ENCODE measurements at regions not wholly inside any gene's neighbourhood (a gene's known extent, or its start where the extent isn't known, plus 50 kb on each side); places are given as distances from the start of the nearest gene placed in this dataset.
A peak's percentile ranks its signal among the peaks of the same experiment; 100 is the strongest.

DNA sequence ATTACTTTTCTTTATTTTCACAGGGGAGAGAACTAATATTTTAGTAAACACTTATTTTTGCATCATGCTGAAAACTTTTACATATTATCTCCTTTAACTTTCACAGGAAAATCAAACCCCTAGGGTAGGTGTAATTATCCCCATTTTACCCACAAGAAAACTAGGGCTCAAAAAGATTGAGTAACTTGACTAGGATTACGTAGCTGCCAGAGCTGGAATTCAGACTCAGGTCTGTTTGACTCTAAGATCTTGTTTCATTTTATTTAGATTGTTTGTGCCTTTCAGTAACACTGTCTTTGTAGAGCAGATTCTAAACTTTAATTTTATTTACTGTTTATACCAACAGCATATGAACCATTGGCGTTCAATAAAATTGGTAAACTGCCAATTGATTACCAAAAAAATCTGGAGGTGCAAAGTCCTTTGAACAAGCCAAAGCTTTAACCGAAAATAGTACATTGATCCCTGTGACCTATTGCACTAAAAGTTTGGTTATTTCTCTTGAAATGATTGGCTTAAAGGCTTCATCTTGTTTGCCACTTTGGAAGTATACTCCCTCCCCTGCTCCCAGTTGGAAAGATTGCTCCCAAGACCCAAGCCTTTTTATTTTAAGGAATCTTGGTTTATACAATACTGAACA is 71.0 kb upstream of the WDR26 start:
- no peak for DNase-seq

DNA sequence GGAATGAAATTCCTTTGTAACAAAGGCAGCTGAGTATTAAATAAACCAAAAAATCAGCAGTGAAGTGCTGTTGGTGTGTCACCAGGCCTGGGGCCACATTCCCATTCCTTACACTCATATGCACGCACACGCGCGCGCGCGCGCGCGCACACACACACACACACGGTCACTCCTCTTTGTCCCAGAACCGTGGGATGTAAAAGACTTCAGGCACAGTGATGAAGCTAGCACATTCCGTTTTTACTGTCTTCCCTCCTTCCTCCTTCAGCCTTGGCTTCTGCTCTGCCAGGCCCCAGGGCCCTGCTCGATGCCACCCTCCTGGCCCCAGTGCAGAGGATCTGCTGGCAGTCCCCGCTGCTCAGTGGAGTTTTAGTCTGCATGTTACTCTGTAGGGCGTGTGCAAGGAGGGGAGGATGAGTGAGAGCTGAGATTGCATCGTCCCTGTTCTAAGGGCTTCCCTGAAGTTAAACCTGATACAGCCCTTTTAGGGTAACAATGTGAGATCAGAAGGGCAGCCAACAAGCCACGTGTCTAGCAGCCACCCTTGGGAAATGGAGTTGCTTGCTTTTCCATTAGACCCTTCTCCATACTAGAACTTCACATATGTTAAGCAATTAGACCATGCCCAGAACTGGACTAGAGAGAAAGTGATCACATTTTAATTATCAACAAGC is 71.7 kb upstream of the WDR26 start:
- DNase-seq = peak; percentile 32

DNA sequence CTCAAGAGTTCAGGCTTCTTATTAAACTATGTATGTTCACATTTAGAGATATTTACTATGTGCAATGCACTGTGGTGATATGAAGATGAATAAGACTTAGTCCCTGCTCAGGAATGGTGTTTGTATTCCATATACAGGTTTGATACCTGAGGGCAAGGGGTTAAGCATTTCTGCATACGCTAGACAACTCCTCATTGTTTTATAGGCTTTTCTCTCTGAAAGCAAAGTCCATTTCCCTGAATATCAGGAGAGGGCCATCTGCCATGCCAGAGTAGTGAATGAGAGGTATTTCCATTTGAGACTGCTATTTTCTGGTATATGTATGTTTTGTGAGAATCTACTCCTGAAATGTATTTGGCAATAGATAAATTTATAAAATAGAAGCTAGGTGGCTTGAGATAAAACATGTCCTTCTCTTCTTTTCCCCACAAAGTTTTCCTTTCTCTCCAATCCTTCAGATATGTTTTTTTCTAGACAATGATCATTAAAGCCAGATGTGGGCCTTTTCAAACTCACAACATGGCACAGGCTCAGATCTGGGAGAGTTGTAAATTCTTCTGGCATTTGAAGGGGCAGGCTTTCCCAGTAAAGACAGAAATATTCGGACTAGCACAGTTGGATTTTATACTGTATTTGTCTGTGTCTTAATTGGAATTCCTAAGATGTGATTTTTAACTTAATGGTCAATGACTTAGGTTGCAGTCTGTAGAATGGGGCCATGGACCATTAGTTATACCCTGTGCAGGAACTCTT is 73.3 kb upstream of the WDR26 start:
- DNase-seq = peak; percentile 67

DNA sequence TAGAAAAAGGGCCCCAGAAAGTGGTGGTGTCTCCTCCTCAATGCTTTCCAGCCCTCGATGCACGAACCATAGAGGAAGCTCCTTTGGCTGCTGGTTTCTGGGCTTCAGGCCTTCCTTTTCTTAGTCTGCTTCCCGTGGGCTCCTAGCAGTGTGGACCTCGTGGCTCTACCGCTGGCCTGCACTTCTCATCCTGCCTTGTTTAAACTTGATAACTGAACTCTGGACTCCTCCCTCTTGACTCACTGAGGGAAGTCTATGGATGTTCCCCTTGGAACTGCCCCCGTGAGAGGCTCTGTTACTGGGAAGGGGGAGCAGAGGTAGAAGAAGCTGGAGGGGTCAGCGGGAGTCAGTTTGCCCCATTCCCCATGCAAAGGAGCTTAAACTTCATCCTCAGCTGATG is 75.3 kb upstream of the WDR26 start:
- peak; percentile 37 for DNase-seq

DNA sequence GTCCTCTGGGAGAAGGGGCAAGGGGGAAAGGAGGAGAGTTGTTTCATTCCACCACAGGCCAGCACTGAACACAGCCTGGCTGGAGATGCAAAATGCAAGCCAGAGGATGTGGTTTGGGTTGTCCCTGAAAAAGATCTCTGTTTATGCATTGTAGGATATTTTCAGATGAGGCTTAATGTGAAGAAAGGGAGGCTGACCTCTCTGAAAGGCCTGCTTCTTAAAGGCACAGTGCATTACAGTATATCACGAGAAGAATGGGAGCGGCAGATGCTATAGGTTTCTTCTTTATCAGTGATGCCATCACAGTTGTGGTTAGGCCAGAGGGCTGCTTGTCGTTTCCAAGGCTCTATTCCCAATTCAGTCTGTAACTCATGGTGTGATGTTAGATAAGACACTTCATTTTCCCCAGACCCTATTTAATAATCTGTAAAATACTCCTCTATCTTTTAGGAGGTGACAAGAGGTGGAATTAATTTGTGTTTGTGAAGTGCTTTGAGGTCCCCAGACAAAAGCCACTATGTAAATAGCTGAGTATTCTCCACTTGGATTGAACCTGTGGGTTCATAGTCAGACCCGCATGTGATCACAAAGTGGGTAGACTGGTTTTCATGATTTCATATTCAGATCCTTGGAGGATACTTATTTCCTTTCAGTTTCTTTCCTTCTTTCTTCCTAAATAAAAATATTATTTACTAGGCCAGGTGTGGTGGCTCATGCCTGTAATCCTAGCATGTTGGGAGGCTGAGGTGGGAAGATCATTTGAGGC is 76.5 kb upstream of the WDR26 start:
- DNase-seq = peak; percentile 59

DNA sequence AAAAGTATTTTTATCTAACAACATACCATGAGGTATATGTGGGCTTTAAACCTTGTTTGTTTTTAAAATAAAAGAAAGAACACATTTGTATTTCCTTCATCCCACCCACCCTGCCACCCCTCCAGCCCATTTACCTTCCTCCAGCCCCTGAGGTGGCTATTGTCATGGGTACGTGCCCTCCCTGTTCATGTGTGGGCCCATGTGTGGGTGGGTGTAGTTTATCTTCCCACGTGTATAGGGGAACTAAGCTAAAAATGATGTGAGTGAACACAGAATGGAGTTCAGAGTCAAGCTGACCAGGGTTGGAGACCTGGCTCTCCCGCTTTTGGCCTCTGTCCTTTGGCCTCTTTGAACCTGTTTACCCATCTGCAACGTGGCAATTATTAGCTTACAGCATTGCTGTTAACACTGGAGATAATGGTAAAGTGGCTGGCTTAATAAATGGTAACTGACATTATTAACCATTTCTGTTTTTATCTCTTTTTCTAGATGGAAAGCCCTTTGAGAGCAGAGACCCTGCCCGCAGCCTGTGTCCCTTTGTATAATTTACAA is 78.1 kb upstream of the WDR26 start:
- no peak for DNase-seq

DNA sequence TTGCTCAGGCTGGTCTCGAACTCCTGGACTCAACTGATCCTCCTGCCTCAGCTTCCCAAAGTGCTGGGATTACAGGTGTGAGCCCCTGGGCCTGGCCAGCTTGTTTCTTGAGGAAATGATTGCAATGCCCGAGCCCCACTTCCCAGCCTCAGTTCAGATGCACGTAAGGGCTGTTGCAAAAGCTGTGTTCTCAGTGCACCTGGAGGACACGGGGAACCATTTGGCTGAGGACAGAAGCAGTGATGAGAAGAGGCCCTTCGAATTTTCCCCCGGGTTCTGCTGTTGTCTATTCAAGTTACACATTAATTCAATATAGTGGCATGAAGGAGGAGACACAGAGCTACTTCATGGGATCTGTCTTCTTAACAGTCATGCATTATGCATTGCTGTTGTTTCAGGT is 78.8 kb upstream of the WDR26 start:
- DNase-seq = no peak

DNA sequence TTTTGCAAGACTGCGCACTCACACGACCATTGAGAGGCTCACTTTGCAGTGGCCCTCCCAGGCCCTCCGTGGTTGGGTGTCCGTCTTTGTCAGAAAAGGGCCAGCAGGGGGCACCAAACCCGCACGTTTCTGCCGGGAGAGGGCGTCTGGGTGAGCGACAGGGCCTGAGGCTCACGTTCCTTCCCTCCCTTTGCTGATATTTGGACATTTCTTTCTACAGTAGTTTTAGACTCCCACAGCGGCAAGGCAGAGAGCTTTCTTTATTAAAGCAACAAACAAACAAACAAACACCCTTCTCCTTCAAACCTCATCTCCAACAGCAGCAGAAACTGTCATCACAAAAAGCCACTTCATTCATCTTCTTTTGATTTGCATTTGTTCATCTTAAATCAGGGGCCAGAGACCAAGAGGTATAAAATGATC is 79.2 kb upstream of the WDR26 start:
- DNase-seq = peak; percentile 81

DNA sequence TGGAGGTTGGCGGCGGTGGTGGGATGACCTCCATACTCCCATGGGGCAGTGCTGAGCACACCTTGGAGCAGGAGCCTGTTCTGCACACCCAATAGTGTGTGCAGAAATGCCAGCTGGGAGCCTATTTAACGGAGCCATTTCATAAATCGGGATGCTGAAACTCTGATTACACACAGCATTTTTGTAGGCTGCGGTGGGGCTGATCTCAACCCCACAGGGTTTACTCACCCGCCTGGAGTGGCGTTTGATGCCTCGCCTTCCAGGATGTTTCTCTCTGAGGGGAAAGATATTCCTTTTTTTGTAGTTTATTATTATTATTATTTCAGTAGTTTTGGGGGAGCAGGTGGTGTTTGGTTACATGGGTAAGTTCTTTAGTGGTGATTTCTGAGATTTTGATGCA is 82.6 kb upstream of the WDR26 start:
- DNase-seq = no peak

DNA sequence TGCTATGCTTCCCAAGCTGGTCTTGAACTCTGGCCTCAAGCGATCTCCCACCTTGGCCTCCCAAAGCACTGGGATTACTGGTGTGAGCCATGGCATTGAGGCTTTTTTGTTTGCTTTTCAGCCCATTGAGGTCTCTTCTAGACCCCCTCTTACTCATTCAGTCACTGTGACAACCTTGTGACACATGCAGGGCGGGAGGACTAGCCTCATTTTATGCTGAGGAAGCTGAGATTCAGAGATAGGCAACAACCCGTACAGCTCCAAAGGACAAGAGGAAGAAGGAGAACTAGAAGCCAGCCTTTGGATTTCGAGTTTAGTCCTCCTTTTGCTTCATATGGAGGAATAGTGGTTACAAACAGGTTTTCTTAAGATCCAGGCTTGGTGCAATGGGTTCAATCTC is 83.9 kb upstream of the WDR26 start:
- no peak for DNase-seq

DNA sequence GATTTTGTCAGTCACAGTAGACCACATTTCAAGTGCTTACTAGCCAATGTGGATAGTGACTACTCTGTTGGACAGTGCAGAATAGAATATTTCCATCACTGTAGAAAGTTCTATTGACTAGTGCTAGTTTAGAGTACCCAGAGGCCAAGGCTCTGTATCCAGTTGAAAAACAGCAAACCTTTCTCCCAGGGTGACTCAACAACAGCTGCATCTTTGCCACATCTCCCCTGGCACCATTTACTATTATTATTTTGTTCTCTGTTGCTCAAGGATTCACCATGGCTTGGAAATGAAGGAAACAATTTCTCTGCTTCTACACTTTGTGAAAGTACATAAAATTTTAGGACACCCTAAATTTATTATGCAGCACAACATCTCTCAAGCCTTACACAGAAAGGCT is 85.3 kb upstream of the WDR26 start:
- no peak for DNase-seq

DNA sequence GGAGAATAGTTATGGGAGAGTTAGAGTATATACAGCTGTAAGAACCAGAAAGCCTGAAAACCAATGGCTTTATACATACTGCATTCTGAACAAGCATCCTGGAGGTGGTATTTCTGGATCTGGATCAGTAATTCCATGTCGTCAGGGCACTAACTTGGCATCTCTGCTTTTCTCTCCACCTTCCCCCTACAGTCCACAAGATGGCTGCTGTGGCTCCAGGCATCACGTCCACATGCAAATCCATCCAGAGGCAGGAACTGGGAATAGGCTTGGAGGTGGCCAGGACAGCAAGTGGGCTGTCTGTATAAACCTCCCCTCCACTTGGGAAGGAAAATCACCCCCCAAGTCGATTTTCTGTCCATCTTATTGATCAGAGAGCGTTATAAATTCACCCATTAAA is 86.2 kb upstream of the WDR26 start:
- DNase-seq = no peak

DNA sequence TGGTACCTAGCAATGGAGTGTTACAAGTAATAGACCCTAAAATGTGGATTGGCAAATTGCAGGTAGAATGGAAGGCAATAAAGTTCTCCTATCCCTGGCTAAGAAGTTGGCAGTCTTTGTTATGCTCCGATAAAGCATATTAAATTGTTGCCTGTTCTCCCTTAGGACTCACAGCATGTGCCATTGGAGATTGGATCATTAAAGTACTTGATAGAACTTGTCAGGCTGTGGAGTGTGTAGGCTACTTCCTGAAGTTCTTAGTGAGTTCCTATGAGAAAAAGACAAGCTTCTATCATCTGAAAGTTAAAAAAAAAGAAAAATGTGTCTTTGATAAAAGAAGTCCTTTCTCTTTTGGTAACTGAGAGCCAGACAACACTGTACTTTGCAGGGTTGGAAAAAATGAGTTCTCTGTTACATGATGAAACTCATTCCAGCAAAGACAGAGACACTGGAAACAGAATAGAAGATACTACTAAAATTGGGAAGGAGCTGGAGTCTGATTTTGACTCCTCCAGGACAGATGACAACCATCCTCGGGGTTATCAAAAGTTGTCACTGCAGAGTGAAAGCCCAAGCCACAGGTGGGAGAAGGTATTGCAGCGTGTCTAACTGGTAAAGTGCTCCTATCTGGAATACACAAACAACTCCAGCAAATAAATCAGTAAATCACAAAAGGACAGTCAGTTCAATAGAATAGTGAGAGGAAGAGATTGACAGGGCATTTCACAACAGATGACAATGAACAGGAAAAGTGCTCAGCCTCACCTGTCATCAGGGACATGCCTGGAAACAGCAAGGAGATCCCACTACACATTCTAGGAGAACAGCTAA is 87.5 kb upstream of the WDR26 start:
- DNase-seq = no peak

DNA sequence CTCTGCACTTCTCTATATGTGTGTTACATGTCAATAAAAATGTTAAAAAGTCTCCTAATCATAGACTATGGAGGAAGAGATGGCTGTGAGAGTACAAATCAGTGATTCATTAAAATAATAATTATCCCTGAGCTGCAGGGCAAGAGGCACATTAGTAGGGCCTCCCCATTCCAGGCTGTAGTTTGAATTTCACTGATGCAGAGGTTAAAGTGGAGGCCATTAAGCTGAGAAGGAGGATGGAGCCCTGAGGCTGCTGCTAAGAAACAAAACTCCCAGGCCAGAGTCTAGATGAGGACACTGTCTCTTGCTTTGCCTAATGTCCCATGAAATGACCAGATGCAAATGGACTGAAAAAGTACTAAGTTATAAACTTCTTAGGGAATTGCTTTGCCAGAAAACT is 89.1 kb upstream of the WDR26 start:
- DNase-seq = no peak

DNA sequence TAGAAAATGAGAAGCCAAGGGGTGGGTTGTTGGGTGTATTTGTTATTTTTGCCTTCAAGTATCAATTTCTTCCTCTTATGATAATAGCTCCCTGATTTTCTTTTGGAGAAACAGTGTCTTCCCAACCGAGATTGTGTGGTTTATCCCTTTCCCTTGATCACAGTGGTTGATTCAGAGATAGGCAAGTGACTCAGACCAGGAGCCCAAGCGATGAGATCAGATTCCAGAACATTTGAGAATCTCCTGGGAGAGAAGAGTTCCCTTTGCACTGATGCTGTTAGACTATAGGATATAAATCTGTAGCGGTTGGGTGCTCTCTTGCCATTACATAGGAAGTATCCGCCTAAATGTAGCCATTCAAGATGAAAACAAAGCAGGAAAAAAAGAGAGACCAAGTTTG is 90.1 kb upstream of the WDR26 start:
- DNase-seq = peak; percentile 87

DNA sequence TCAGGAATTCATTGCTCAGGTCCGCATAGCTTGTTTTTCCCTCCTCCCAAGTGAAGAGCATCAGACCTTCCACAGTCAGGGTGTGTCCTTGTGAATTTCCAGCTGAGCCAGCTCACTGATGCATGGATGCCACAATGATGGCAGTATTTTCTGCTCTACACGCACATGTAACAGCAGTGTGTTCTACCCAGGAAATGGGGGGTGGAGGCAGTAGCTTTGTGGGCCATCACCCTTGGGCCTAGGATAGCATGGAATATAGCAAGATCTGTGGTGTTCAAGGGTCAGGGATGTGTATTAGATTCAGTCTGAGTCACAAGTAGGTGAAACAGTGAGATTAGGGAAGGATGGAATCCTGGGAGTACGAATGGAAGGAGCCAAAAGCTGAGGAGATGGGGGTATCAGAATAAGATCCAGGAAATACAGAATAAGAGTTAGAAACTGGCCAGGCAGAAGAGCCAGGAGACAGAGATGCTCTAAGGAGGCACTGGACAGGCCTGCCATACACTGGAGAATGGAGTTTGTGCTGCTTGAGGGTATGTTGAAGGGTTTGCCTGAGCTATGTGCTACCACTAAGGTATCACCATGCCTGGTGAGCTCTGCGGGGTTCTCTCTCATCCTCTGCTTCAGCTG is 90.6 kb upstream of the CNIH3 start:
- peak; percentile 37 for DNase-seq

DNA sequence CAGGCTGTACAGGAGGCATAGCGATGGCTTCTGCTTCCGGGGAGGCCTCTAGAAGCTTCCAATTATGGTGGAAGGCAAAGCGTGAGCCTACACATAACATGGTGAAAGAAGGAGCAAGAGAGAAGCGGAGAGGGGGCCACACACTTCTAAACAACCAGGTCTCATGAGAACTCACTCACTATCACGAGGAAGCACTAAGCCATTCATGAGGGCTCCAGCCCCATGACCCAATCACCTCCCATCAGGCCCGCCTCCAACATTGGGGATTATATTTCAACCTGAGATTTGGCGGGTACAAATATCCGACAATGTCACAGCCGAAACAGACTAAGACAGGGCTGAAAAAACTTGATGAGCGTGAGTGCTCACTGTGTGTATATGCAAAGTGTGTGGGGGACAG is 89.3 kb upstream of the CNIH3 start:
- no peak for DNase-seq

DNA sequence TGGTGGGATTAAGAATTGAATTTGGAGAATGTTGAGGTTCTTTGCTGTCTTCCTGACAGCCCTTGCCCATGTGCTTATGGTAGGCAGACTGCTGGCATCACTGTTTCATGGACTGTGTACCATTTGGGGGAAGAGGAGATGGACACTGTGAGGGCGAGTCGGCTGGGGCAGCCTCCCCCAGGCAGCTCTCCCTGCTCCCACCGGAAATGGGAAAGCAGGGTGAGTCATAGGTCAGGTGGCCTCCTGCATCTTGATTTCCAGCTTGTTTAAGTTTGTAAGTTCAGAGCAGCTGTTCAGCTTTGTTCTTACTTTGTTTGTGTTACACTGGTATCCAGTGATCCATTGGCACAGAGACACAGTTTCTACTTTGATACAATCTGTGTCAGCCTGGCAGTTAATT is 87.2 kb upstream of the CNIH3 start:
- peak; percentile 72 for DNase-seq

DNA sequence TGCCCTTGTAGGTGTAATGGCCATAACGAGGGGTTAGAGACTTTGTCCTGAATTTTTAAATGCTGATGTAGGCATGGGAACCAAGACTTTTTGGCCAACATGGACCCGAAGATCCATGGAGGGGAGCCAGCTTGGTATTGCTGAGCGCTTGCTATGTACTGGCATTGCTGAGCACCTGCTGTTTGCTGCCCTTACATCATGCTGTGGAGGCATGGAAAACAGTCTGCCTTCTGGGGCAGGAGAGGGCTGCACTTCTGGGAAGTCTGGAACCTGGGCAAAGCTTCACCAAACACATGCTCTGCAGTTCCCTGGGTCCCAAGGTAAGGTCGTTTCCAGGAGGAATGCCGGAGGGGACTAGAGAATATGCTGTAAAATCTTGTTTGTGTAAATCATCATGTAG is 86.3 kb upstream of the CNIH3 start:
- no peak for DNase-seq

DNA sequence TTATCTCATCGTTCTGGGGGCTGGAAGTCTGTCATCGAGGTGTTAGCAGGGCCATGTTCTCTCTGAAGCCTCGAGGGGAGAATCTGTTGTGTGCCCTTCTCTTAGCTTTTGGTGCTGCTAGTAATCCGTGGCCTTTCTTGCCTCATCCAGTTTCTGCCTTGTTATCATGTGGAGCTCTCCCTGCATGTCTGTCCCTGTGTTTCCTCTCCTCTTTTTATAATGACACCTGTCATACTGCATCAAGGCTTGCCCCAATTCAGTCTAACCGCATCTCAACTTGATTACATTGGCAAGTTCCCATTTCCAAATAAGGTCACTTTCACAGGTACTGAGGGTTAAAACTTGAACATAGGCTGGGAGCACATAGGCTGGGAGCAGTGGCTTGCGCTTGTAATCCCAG is 82.6 kb upstream of the CNIH3 start:
- no peak for DNase-seq

DNA sequence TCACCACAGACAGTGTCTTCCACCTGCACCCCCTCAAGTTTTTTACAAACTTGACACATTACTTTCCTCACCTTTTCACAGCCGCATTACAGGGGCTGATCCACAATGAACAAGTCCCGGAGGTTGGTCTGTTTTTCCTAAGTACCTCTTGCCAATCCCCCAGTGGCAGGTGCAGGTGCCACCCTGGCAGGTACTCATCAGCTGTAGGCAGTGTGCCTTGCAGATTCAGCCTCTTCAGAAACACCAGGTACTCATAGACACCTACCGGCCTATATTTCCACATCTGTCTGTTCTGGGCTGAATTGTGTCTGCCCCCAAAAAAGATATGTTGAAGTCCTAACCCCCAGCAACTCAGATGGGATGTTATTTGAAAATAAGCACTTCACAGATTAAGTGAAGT is 81.4 kb upstream of the CNIH3 start:
- DNase-seq = no peak

DNA sequence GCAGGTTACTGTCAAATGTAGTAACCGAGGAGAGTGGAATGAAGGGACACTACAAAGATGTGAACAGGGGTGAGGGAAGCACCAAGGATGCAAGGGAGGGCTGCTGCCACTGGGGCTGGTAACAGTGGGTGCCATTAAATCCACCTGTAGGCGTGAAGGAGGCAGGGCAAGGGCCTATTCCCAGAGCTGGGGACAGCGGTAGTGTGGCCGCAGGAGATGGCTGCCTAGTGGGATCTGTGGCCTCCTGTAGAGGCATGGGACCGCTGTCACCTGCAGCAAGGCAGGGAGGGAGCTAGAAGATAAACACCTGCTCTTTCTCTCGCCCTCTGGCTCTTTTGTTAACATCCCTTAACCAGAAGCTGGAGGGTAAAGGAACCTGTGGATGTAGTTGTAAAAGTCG is 80.5 kb upstream of the CNIH3 start:
- no peak for DNase-seq

All from fibroblast of skin of right biceps (primary cell).